H1 (cell line): ENCODE measurements at regions not wholly inside any gene's neighbourhood (a gene's known extent, or its start where the extent isn't known, plus 50 kb on each side); places are given as distances from the start of the nearest gene placed in this dataset.

Experiments used
- EP300 ChIP-seq, 2 experiments: IDR thresholded peaks; 1 replicate in 1 of 2; 2 replicates in 1 of 2; pipeline ENCODE4 v1.6.1; 2011 to 2012; ENCODE audit warnings: low read depth in 2 of 2, low read length in 2 of 2, mild to moderate bottlenecking in 2 of 2, borderline replicate concordance in 1 of 2, inconsistent platforms in 1 of 2, moderate library complexity in 1 of 2
- TF ChIP-seq, protein P1 (sequence below): fragments of 300-600 bp; sonication (generic); IDR thresholded peaks from 2 replicates; pipeline ENCODE4 v1.7.1; 2012; ENCODE audit warnings: low read length, moderate library complexity, mild to moderate bottlenecking, inconsistent platforms; ENCODE audit not compliant: insufficient replicate concordance

DNA sequence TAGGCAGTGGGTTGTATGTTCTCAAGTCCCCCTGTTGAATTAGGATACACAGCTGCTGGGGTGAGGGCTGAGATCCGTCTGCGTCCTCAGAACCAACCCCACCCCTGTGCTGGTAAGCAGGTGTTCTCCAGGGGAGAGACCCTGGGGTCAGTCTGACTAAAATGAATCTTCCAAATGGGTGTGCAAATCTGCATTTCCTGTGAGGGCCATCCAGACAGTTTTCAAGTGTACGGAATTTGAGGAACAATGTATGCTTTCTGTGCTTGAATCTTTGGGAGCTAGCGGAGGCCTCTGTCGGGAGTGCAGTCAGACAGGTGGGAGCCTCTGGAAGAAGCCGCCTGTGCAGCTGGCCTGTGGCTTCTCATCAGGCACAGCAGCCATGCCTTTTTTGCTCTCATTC, 122.9 kb downstream of the MACROH2A1 start (continued):
- TF ChIP-seq EP300 (IDR thresholded peaks at IDR 0.05; ENCODE audit: borderline replicate concordance in 1 of 2, low read depth in 2 of 2, low read length in 2 of 2), result no peak
- TF ChIP-seq, protein P1, sequence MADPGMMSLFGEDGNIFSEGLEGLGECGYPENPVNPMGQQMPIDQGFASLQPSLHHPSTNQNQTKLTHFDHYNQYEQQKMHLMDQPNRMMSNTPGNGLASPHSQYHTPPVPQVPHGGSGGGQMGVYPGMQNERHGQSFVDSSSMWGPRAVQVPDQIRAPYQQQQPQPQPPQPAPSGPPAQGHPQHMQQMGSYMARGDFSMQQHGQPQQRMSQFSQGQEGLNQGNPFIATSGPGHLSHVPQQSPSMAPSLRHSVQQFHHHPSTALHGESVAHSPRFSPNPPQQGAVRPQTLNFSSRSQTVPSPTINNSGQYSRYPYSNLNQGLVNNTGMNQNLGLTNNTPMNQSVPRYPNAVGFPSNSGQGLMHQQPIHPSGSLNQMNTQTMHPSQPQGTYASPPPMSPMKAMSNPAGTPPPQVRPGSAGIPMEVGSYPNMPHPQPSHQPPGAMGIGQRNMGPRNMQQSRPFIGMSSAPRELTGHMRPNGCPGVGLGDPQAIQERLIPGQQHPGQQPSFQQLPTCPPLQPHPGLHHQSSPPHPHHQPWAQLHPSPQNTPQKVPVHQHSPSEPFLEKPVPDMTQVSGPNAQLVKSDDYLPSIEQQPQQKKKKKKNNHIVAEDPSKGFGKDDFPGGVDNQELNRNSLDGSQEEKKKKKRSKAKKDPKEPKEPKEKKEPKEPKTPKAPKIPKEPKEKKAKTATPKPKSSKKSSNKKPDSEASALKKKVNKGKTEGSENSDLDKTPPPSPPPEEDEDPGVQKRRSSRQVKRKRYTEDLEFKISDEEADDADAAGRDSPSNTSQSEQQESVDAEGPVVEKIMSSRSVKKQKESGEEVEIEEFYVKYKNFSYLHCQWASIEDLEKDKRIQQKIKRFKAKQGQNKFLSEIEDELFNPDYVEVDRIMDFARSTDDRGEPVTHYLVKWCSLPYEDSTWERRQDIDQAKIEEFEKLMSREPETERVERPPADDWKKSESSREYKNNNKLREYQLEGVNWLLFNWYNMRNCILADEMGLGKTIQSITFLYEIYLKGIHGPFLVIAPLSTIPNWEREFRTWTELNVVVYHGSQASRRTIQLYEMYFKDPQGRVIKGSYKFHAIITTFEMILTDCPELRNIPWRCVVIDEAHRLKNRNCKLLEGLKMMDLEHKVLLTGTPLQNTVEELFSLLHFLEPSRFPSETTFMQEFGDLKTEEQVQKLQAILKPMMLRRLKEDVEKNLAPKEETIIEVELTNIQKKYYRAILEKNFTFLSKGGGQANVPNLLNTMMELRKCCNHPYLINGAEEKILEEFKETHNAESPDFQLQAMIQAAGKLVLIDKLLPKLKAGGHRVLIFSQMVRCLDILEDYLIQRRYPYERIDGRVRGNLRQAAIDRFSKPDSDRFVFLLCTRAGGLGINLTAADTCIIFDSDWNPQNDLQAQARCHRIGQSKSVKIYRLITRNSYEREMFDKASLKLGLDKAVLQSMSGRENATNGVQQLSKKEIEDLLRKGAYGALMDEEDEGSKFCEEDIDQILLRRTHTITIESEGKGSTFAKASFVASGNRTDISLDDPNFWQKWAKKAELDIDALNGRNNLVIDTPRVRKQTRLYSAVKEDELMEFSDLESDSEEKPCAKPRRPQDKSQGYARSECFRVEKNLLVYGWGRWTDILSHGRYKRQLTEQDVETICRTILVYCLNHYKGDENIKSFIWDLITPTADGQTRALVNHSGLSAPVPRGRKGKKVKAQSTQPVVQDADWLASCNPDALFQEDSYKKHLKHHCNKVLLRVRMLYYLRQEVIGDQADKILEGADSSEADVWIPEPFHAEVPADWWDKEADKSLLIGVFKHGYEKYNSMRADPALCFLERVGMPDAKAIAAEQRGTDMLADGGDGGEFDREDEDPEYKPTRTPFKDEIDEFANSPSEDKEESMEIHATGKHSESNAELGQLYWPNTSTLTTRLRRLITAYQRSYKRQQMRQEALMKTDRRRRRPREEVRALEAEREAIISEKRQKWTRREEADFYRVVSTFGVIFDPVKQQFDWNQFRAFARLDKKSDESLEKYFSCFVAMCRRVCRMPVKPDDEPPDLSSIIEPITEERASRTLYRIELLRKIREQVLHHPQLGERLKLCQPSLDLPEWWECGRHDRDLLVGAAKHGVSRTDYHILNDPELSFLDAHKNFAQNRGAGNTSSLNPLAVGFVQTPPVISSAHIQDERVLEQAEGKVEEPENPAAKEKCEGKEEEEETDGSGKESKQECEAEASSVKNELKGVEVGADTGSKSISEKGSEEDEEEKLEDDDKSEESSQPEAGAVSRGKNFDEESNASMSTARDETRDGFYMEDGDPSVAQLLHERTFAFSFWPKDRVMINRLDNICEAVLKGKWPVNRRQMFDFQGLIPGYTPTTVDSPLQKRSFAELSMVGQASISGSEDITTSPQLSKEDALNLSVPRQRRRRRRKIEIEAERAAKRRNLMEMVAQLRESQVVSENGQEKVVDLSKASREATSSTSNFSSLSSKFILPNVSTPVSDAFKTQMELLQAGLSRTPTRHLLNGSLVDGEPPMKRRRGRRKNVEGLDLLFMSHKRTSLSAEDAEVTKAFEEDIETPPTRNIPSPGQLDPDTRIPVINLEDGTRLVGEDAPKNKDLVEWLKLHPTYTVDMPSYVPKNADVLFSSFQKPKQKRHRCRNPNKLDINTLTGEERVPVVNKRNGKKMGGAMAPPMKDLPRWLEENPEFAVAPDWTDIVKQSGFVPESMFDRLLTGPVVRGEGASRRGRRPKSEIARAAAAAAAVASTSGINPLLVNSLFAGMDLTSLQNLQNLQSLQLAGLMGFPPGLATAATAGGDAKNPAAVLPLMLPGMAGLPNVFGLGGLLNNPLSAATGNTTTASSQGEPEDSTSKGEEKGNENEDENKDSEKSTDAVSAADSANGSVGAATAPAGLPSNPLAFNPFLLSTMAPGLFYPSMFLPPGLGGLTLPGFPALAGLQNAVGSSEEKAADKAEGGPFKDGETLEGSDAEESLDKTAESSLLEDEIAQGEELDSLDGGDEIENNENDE, result no peak
